Neural progenitor cell (in vitro differentiated cells): ENCODE measurements at regions not wholly inside any gene's neighbourhood (a gene's known extent, or its start where the extent isn't known, plus 50 kb on each side); places are given as distances from the start of the nearest gene placed in this dataset.

ENCODE experiments used
- CTCF ChIP-seq: fragments of 200-600 bp; sonication (generic); IDR thresholded peaks from 2 replicates; pipeline ENCODE4 v1.5.1; 2017; ENCODE audit warnings: antibody characterized with exemption, mild to moderate bottlenecking
- EZH2 ChIP-seq: fragments of 200-600 bp; sonication (generic); IDR thresholded peaks from 2 replicates; pipeline ENCODE4 v1.6.1; 2017; ENCODE audit warnings: antibody characterized with exemption, mild to moderate bottlenecking, moderate library complexity

- TF ChIP-seq CTCF (no peak), EZH2 (no peak)
These were observed 152.7 kb upstream of the EEA1 start for GRCh38 chr12:93081810-93082165.
